ENCODE measurements at regions not wholly inside any gene's neighbourhood (a gene's known extent, or its start where the extent isn't known, plus 50 kb on each side); places are given as distances from the start of the nearest gene placed in this dataset.

- BruUV-seq (replicated peaks): no TSS peak
- H3K36me3 ChIP-seq (ENCODE audit: control insufficient read depth, insufficient read depth, low read length): no peaks in the 10 kb centered on the region
These were observed 135.7 kb upstream of the RTL1 start for GRCh38 chr14:101039031-101039754.

GRCh38 chr14:101039755-101040138, 136.2 kb upstream of the RTL1 start:
- Histone ChIP-seq H3K36me3 (ENCODE audit: control insufficient read depth, insufficient read depth, low read length) (no peaks in the 10 kb centered on the region), H3K4me1 (ENCODE audit: control insufficient read depth, insufficient read depth, low read length) (no peaks in the 10 kb centered on the region), H3K4me3 (ENCODE audit: low read depth in 2 of 2, low read length in 2 of 2) (no peak overlapping the region), H3K27me3 (ENCODE audit: control insufficient read depth, insufficient read depth, low read length) (no peaks in the 10 kb centered on the region), H3K27ac (ENCODE audit: low read length) (no peak overlapping the region), H3K9me3 (ENCODE audit: control insufficient read depth, insufficient read depth, low read depth, low read length) (no peaks in the 10 kb centered on the region)
- DNase-seq (ENCODE audit: low read depth, low spot score) (no peak), ATAC-seq (no peak)
- CTCF ChIA-PET: no interaction called here
- in situ Hi-C loops (cut with HindIII; ENCODE audit: low pct_unique_long_range_greater_than_20kb, low sequenced_read_pairs): no loop called here
- intact Hi-C loops (cut with micrococcal nuclease; ENCODE audit: unreplicated experiment): no loop called here
- BruUV-seq (replicated peaks): no TSS peak
- POLR2A ChIA-PET: no interaction called here
- TF ChIP-seq, protein P1, sequence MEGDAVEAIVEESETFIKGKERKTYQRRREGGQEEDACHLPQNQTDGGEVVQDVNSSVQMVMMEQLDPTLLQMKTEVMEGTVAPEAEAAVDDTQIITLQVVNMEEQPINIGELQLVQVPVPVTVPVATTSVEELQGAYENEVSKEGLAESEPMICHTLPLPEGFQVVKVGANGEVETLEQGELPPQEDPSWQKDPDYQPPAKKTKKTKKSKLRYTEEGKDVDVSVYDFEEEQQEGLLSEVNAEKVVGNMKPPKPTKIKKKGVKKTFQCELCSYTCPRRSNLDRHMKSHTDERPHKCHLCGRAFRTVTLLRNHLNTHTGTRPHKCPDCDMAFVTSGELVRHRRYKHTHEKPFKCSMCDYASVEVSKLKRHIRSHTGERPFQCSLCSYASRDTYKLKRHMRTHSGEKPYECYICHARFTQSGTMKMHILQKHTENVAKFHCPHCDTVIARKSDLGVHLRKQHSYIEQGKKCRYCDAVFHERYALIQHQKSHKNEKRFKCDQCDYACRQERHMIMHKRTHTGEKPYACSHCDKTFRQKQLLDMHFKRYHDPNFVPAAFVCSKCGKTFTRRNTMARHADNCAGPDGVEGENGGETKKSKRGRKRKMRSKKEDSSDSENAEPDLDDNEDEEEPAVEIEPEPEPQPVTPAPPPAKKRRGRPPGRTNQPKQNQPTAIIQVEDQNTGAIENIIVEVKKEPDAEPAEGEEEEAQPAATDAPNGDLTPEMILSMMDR (IDR thresholded peaks at IDR 0.05): no peak
- TF ChIP-seq TCF7L2 (IDR thresholded peaks at IDR 0.05; ENCODE audit: low read depth, low read length): no peak
- TF ChIP-seq SIN3A (IDR thresholded peaks at IDR 0.05; ENCODE audit: borderline replicate concordance, insufficient read depth, low read depth, low read length): no peak
- TF ChIP-seq, protein P2, sequence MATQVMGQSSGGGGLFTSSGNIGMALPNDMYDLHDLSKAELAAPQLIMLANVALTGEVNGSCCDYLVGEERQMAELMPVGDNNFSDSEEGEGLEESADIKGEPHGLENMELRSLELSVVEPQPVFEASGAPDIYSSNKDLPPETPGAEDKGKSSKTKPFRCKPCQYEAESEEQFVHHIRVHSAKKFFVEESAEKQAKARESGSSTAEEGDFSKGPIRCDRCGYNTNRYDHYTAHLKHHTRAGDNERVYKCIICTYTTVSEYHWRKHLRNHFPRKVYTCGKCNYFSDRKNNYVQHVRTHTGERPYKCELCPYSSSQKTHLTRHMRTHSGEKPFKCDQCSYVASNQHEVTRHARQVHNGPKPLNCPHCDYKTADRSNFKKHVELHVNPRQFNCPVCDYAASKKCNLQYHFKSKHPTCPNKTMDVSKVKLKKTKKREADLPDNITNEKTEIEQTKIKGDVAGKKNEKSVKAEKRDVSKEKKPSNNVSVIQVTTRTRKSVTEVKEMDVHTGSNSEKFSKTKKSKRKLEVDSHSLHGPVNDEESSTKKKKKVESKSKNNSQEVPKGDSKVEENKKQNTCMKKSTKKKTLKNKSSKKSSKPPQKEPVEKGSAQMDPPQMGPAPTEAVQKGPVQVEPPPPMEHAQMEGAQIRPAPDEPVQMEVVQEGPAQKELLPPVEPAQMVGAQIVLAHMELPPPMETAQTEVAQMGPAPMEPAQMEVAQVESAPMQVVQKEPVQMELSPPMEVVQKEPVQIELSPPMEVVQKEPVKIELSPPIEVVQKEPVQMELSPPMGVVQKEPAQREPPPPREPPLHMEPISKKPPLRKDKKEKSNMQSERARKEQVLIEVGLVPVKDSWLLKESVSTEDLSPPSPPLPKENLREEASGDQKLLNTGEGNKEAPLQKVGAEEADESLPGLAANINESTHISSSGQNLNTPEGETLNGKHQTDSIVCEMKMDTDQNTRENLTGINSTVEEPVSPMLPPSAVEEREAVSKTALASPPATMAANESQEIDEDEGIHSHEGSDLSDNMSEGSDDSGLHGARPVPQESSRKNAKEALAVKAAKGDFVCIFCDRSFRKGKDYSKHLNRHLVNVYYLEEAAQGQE (IDR thresholded peaks at IDR 0.05; ENCODE audit: insufficient read depth in 1 of 2, low read depth in 2 of 2, low read length in 1 of 2): no peak
- no peak for TF ChIP-seq POLR2AphosphoS5 (IDR thresholded peaks at IDR 0.05; ENCODE audit: low read depth, low read length)

More at GRCh38 chr14:101039031-101039754, 135.7 kb upstream of the RTL1 start:
- no peak for ATAC-seq
- TF ChIP-seq, protein P2 (IDR thresholded peaks at IDR 0.05; ENCODE audit: insufficient read depth in 1 of 2, low read depth in 2 of 2, low read length in 1 of 2): no peak
- no peak for TF ChIP-seq SIN3A (IDR thresholded peaks at IDR 0.05; ENCODE audit: borderline replicate concordance, insufficient read depth, low read depth, low read length)
- TF ChIP-seq, protein P1 (IDR thresholded peaks at IDR 0.05): no peak
- TF ChIP-seq POLR2AphosphoS5 (IDR thresholded peaks at IDR 0.05; ENCODE audit: low read depth, low read length): no peak
- ChIA-PET POLR2A (no interaction called here), CTCF (no interaction called here)
- H3K27ac ChIP-seq (ENCODE audit: low read length): no peak overlapping the region
- in situ Hi-C loops (cut with HindIII; ENCODE audit: low pct_unique_long_range_greater_than_20kb, low sequenced_read_pairs) (no loop called here), intact Hi-C loops (cut with micrococcal nuclease; ENCODE audit: unreplicated experiment) (no loop called here)
- H3K9me3 ChIP-seq (ENCODE audit: control insufficient read depth, insufficient read depth, low read depth, low read length): no peaks in the 10 kb centered on the region
- no peaks in the 10 kb centered on the region for H3K4me1 ChIP-seq (ENCODE audit: control insufficient read depth, insufficient read depth, low read length)
- no peaks in the 10 kb centered on the region for H3K27me3 ChIP-seq (ENCODE audit: control insufficient read depth, insufficient read depth, low read length)
- no peak for DNase-seq (ENCODE audit: low read depth, low spot score)
- no peak overlapping the region for H3K4me3 ChIP-seq (ENCODE audit: low read depth in 2 of 2, low read length in 2 of 2)

Measured in Panc1 (cell line).